ENCODE measurements at regions not wholly inside any gene's neighbourhood (a gene's known extent, or its start where the extent isn't known, plus 50 kb on each side); places are given as distances from the start of the nearest gene placed in this dataset.

- no peak for FAIRE-seq
- Histone ChIP-seq H3K36me3 (ENCODE audit: control insufficient read depth, insufficient read depth, low read length) (no peaks in the 10 kb centered on the region), H3K27me3 (ENCODE audit: control insufficient read depth, insufficient read depth, low read length) (no peaks in the 10 kb centered on the region), H3K4me3 (ENCODE audit: low read depth, low read length) (no peak overlapping the region)
- DNase-seq (ENCODE audit: low read depth): peak; percentile 37
- TF ChIP-seq, protein P1, sequence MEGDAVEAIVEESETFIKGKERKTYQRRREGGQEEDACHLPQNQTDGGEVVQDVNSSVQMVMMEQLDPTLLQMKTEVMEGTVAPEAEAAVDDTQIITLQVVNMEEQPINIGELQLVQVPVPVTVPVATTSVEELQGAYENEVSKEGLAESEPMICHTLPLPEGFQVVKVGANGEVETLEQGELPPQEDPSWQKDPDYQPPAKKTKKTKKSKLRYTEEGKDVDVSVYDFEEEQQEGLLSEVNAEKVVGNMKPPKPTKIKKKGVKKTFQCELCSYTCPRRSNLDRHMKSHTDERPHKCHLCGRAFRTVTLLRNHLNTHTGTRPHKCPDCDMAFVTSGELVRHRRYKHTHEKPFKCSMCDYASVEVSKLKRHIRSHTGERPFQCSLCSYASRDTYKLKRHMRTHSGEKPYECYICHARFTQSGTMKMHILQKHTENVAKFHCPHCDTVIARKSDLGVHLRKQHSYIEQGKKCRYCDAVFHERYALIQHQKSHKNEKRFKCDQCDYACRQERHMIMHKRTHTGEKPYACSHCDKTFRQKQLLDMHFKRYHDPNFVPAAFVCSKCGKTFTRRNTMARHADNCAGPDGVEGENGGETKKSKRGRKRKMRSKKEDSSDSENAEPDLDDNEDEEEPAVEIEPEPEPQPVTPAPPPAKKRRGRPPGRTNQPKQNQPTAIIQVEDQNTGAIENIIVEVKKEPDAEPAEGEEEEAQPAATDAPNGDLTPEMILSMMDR (IDR thresholded peaks at IDR 0.05; ENCODE audit: insufficient read depth, low read length, severe bottlenecking): peak; percentile 65
These were observed 282.9 kb upstream of the TNP1 start for GRCh38 chr2:217142649-217143266.

GRCh38 chr2:217138284-217138683 lies 278.4 kb upstream of the TNP1 start:
- DNase-seq (ENCODE audit: low read depth): no peak
- Histone ChIP-seq H3K4me3 (ENCODE audit: low read depth, low read length) (no peak overlapping the region), H3K27me3 (ENCODE audit: control insufficient read depth, insufficient read depth, low read length) (no peaks in the 10 kb centered on the region), H3K36me3 (ENCODE audit: control insufficient read depth, insufficient read depth, low read length) (no peaks in the 10 kb centered on the region)
- TF ChIP-seq, protein P1 (IDR thresholded peaks at IDR 0.05; ENCODE audit: insufficient read depth, low read length, severe bottlenecking): no peak
- no peak for FAIRE-seq

DNA sequence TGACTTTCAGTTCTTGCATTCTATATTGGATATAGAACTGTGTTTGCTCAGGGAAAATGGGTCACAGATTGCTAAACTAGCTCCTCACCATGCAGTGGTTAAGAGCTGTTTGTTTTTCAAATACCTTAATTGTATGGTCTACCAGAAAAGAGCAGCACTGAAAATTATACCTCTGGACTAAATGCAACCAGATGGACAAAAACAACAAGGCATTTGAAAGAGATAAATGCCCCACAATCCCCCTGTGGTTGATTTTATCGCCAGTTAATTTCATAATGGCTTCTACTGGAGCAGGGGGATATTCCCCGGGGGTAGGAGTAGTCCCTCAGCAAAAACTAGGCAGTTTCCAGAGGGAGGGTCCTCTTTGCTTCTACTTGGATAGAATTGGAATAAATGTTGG lies 267.9 kb upstream of the TNP1 start:
- TF ChIP-seq, protein P1 (IDR thresholded peaks at IDR 0.05; ENCODE audit: insufficient read depth, low read length, severe bottlenecking): no peak
- Histone ChIP-seq H3K36me3 (ENCODE audit: control insufficient read depth, insufficient read depth, low read length) (no peaks in the 10 kb centered on the region), H3K27me3 (ENCODE audit: control insufficient read depth, insufficient read depth, low read length) (no peaks in the 10 kb centered on the region), H3K4me3 (ENCODE audit: low read depth, low read length) (no peak overlapping the region)
- no peak for DNase-seq (ENCODE audit: low read depth)
- no peak for FAIRE-seq

GRCh38 chr2:217125014-217125413 lies 265.1 kb upstream of the TNP1 start:
- Histone ChIP-seq H3K27me3 (ENCODE audit: control insufficient read depth, insufficient read depth, low read length) (no peaks in the 10 kb centered on the region), H3K4me3 (ENCODE audit: low read depth, low read length) (no peak overlapping the region), H3K36me3 (ENCODE audit: control insufficient read depth, insufficient read depth, low read length) (no peaks in the 10 kb centered on the region)
- TF ChIP-seq, protein P1 (IDR thresholded peaks at IDR 0.05; ENCODE audit: insufficient read depth, low read length, severe bottlenecking): no peak
- FAIRE-seq: no peak
- DNase-seq (ENCODE audit: low read depth): no peak

DNA sequence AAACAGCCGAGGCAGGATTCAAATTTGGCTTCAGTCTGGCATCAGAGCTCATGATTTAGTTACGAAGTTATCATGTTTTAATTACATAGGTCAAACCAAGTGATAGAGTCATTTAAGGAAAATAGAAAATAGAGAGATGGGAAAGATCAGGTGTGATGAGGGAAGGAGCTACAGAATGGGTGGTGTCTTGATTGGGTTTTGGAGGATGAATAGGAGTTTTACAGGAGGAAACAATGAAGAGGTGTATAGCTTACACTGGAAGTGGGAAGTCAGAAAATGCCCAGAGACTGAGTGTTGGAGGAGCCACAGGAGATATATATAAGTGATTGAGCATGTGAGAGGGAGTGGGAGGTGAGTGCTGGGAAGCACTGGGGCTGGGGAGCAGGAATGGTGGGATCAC lies 264.2 kb upstream of the TNP1 start:
- FAIRE-seq (no peak), DNase-seq (ENCODE audit: low read depth) (no peak)
- no peaks in the 10 kb centered on the region for H3K36me3 ChIP-seq (ENCODE audit: control insufficient read depth, insufficient read depth, low read length)
- TF ChIP-seq, protein P1 (IDR thresholded peaks at IDR 0.05; ENCODE audit: insufficient read depth, low read length, severe bottlenecking): no peak
- no peak overlapping the region for H3K4me3 ChIP-seq (ENCODE audit: low read depth, low read length)
- no peaks in the 10 kb centered on the region for H3K27me3 ChIP-seq (ENCODE audit: control insufficient read depth, insufficient read depth, low read length)

GRCh38 chr2:217121565-217121964 lies 261.7 kb upstream of the TNP1 start:
- TF ChIP-seq, protein P1 (IDR thresholded peaks at IDR 0.05; ENCODE audit: insufficient read depth, low read length, severe bottlenecking): no peak
- H3K4me3 ChIP-seq (ENCODE audit: low read depth, low read length): no peak overlapping the region
- no peaks in the 10 kb centered on the region for H3K27me3 ChIP-seq (ENCODE audit: control insufficient read depth, insufficient read depth, low read length)
- DNase-seq (ENCODE audit: low read depth) (no peak), FAIRE-seq (no peak)
- H3K36me3 ChIP-seq (ENCODE audit: control insufficient read depth, insufficient read depth, low read length): no peaks in the 10 kb centered on the region

All from bronchial epithelial cell (primary cell).